ENCODE measurements at regions not wholly inside any gene's neighbourhood (a gene's known extent, or its start where the extent isn't known, plus 50 kb on each side); places are given as distances from the start of the nearest gene placed in this dataset.
A peak's percentile ranks its signal among the peaks of the same experiment; 100 is the strongest.

- TF ChIP-seq TRIM24 (CRISPR knock-in tag; IDR thresholded peaks at IDR 0.05), result no peak
- TF ChIP-seq USF2 (IDR thresholded peaks at IDR 0.05; ENCODE audit: low read depth, low read length), result no peak
- TF ChIP-seq USF2 (CRISPR knock-in tag; IDR thresholded peaks at IDR 0.05; ENCODE audit: borderline replicate concordance), result no peak
- TF ChIP-seq PREB (CRISPR knock-in tag; IDR thresholded peaks at IDR 0.05), result no peak
- TF ChIP-seq EP300 (IDR thresholded peaks at IDR 0.05; ENCODE audit: low read depth in 2 of 2, low read length in 2 of 2), result peak; percentile 35 to 85; a peak in 2 of 4 replicates
- peak; percentile 49; the same call in 1 of the 2 replicates for TF ChIP-seq EP300 (CRISPR knock-in tag; IDR thresholded peaks at IDR 0.05; ENCODE audit: borderline replicate concordance)
Observed at GRCh38 chr11:116427903-116428637, 344.7 kb downstream of the BUD13 start.

Measured in HepG2 (cell line).